PC-3 (cell line): ENCODE measurements at regions not wholly inside any gene's neighbourhood (a gene's known extent, or its start where the extent isn't known, plus 50 kb on each side); places are given as distances from the start of the nearest gene placed in this dataset.

Experiments
- ATAC-seq: fragments of 200-7000 bp; cut with Tn5 transposase; 2 replicates; pipeline ENCODE4 v1.9.1; 2020; ENCODE audit warnings: mild to moderate bottlenecking, moderate library complexity
- BruUV-seq: library from RNA; stranded (reverse); fragments of 400-500 nt; replicated peaks from 2 replicates; lab custom pipeline; 2021; lab: Mats Ljungman, UMichigan
- CTCF ChIA-PET: fragments of 300-600 bp; sonication (Branson Sonifier 250); formaldehyde crosslinking; loops from one replicate; lab custom pipeline; 2022; ENCODE audit warnings: antibody characterized with exemption; lab: Charles Lee
- POLR2A ChIA-PET: fragments of 300-600 bp; sonication (Branson Sonifier 250); formaldehyde crosslinking; loops from one replicate; lab custom pipeline; 2022; ENCODE audit warnings: antibody characterized with exemption; ENCODE audit not compliant: unreplicated experiment; lab: Charles Lee
- DNase-seq: peaks from one replicate; pipeline ENCODE4 v3.0.0-alpha.2; 2015
- H2AFZ ChIP-seq: fragments of 300-600 bp; sonication (generic); 2 replicates; pipeline ENCODE4 v1.6.0; 2016; ENCODE audit warnings: antibody characterized with exemption, low read length
- H3F3A ChIP-seq: fragments of 300-600 bp; sonication (generic); one replicate; pipeline ENCODE4 v1.6.0; 2017; ENCODE audit warnings: antibody characterized with exemption, low read length, control low read depth, mild to moderate bottlenecking; ENCODE audit not compliant: unreplicated experiment
- H3K27ac ChIP-seq: fragments of 300-600 bp; sonication (generic); 2 replicates; pipeline ENCODE4 v1.5.1; 2016; ENCODE audit warnings: mild to moderate bottlenecking, low read length
- H3K27me3 ChIP-seq: fragments of 300-600 bp; sonication (generic); 2 replicates; pipeline ENCODE4 v1.6.1; 2016; ENCODE audit warnings: low read length, mixed read lengths
- H3K36me3 ChIP-seq: fragments of 300-600 bp; sonication (generic); 2 replicates; pipeline ENCODE4 v1.6.1; 2016; ENCODE audit warnings: low read depth, mixed run types, low read length, mixed read lengths
- H3K4me1 ChIP-seq: fragments of 300-600 bp; sonication (generic); 2 replicates; pipeline ENCODE4 v1.5.1; 2016; ENCODE audit warnings: low read length; ENCODE audit not compliant: insufficient read depth
- H3K4me2 ChIP-seq: fragments of 300-600 bp; sonication (generic); 2 replicates; pipeline ENCODE4 v1.6.0; 2016; ENCODE audit warnings: low read length
- H3K4me3 ChIP-seq: fragments of 300-600 bp; sonication (generic); 2 replicates; pipeline ENCODE4 v1.5.1; 2016; ENCODE audit warnings: mild to moderate bottlenecking, low read length, mixed read lengths
- H3K79me2 ChIP-seq: fragments of 300-600 bp; sonication (generic); 2 replicates; pipeline ENCODE4 v1.6.1; 2017; ENCODE audit warnings: low read length, mixed read lengths
- H3K9ac ChIP-seq: fragments of 300-600 bp; sonication (generic); 2 replicates; pipeline ENCODE4 v1.6.0; 2016; ENCODE audit warnings: mild to moderate bottlenecking, low read length
- H3K9me2 ChIP-seq: fragments of 300-600 bp; sonication (generic); replicated peaks from 2 replicates; pipeline ENCODE4 v1.6.1; 2016; ENCODE audit warnings: mixed run types, low read length, mixed read lengths
- H3K9me3 ChIP-seq: fragments of 300-600 bp; sonication (generic); 2 replicates; pipeline ENCODE4 v1.6.1; 2016; ENCODE audit warnings: low read length, mixed read lengths
- H4K20me1 ChIP-seq: fragments of 300-600 bp; sonication (generic); 2 replicates; pipeline ENCODE4 v1.6.1; 2016; ENCODE audit warnings: low read length, mixed read lengths
- EZH2 ChIP-seq: fragments of 300-600 bp; sonication (generic); IDR thresholded peaks from one replicate; pipeline ENCODE4 v1.6.1; 2017; ENCODE audit warnings: antibody characterized with exemption, mild to moderate bottlenecking, low read length; ENCODE audit not compliant: unreplicated experiment
- EZH2phosphoT487 ChIP-seq: fragments of 300-600 bp; sonication (generic); IDR thresholded peaks from 2 replicates; pipeline ENCODE4 v1.6.1; 2018; ENCODE audit warnings: mild to moderate bottlenecking, antibody characterized with exemption, low read length, borderline replicate concordance
- intact Hi-C: fragments of 100-400 bp; cut with micrococcal nuclease; formaldehyde crosslinking; loops from 2 replicates; pipeline ENCODE4 v1.9.0; 2023
- TF ChIP-seq, protein P1 (sequence below): fragments of 300-600 bp; sonication (generic); conservative IDR thresholded peaks from 2 replicates; pipeline ENCODE4 v1.5.1; 2017; ENCODE audit warnings: antibody characterized with exemption, low read depth, mild to moderate bottlenecking, low read length

DNA sequence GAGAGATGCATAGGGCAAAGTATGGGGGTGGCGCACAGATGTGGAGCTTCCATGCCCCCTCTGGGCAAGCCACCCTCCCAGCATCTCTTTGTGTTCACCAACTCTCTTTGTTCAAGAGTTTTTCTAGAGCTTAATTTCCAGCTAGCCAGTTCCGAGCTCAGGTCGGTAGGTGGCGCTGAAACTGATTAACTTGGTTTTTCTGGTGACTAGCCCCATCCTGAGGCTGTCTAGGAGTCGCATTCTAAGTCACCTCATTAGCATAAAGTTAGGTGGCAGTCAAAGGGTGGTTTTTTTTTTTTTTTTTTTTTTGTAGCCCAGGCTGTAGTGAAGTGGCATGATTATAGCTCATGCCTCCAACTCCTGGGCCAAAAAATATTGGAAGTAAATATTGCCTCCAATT is 476.4 kb downstream of the KDM4C start:
- no peaks in the 10 kb centered on the region for H3K9me3 ChIP-seq
- peak; percentile 67 for DNase-seq
- no TSS peak for BruUV-seq
- ChIA-PET CTCF (interaction anchor here (0.6 to 1.4 kb wide), 6 partner anchors 148 to 943 kb away, joined by 3 to 16 read pairs (median 10); no protein-coding TSS in a partner anchor), POLR2A (no interaction called here)
- intact Hi-C loops: no loop called here
- no peak overlapping the region for H2AFZ ChIP-seq
- H3K79me2 ChIP-seq: no peaks in the 10 kb centered on the region
- TF ChIP-seq, protein P1, sequence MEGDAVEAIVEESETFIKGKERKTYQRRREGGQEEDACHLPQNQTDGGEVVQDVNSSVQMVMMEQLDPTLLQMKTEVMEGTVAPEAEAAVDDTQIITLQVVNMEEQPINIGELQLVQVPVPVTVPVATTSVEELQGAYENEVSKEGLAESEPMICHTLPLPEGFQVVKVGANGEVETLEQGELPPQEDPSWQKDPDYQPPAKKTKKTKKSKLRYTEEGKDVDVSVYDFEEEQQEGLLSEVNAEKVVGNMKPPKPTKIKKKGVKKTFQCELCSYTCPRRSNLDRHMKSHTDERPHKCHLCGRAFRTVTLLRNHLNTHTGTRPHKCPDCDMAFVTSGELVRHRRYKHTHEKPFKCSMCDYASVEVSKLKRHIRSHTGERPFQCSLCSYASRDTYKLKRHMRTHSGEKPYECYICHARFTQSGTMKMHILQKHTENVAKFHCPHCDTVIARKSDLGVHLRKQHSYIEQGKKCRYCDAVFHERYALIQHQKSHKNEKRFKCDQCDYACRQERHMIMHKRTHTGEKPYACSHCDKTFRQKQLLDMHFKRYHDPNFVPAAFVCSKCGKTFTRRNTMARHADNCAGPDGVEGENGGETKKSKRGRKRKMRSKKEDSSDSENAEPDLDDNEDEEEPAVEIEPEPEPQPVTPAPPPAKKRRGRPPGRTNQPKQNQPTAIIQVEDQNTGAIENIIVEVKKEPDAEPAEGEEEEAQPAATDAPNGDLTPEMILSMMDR: peak; percentile 69
- no peak for TF ChIP-seq EZH2
- no peak for TF ChIP-seq EZH2phosphoT487
- no peaks in the 10 kb centered on the region for H4K20me1 ChIP-seq
- no peak overlapping the region for H3K9ac ChIP-seq
- no peaks in the 10 kb centered on the region for H3K27me3 ChIP-seq
- H3K9me2 ChIP-seq: no peaks in the 10 kb centered on the region
- ATAC-seq: peak; percentile 33; the same call in 1 of the 2 replicates
- no peak overlapping the region for H3K4me2 ChIP-seq
- H3K36me3 ChIP-seq: no peaks in the 10 kb centered on the region
- no peak overlapping the region for H3K4me3 ChIP-seq
- H3F3A ChIP-seq: no peaks in the 10 kb centered on the region
- no peak overlapping the region for H3K27ac ChIP-seq
- no peaks in the 10 kb centered on the region for H3K4me1 ChIP-seq

DNA sequence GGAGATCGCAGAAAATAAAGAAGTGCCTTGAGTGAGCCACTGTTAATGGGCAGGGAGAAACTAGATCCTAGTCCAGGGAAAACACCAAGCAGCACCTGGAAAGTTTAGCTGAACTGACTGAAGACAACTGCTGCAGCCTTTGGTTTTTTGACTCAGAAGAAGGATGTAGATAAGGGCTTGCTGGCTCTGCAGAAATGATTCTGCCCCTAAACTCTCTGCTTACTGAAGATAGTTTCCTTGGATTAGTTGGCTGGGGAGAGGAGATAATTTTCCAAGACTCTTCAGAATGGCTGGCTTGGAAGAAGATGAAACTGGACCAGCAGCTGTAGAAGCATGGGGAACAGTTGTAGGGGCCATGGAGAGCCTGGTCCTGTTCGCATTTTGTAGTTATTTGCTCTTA is 471.8 kb downstream of the KDM4C start:
- no peak overlapping the region for H3K27ac ChIP-seq
- H3K79me2 ChIP-seq: no peaks in the 10 kb centered on the region
- no peak overlapping the region for H3K9ac ChIP-seq
- no peak overlapping the region for H3K4me2 ChIP-seq
- H3F3A ChIP-seq: no peaks in the 10 kb centered on the region
- CTCF ChIA-PET: no interaction called here
- POLR2A ChIA-PET: no interaction called here
- no peaks in the 10 kb centered on the region for H3K36me3 ChIP-seq
- no peaks in the 10 kb centered on the region for H4K20me1 ChIP-seq
- no peaks in the 10 kb centered on the region for H3K27me3 ChIP-seq
- no TSS peak for BruUV-seq
- no peaks in the 10 kb centered on the region for H3K9me3 ChIP-seq
- no peaks in the 10 kb centered on the region for H3K9me2 ChIP-seq
- DNase-seq (no peak), ATAC-seq (no peak)
- no peaks in the 10 kb centered on the region for H3K4me1 ChIP-seq
- no peak overlapping the region for H2AFZ ChIP-seq
- intact Hi-C loops: no loop called here
- TF ChIP-seq EZH2 (no peak), EZH2phosphoT487 (no peak)
- TF ChIP-seq, protein P1: no peak
- H3K4me3 ChIP-seq: no peak overlapping the region

DNA sequence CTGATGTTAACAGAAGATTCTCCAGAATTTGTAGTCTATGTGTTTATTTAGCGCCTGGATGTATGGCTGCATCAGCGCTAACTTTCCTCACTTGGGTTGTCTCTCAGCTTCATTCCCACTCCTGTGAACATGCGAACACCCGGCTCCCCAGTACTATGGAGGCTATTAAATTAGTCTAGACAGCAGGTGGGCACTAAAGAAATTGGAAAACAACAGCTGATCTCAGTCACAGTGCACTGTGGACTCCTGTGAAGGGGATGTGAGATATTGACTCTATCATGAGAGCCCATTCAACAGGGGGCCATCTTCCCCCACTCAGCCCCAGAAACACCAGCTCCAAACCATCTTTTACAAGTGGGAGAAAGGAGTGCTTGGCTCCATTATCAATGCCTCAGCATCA is 471.0 kb downstream of the KDM4C start:
- BruUV-seq: no TSS peak
- Histone ChIP-seq H3K27me3 (no peaks in the 10 kb centered on the region), H3K36me3 (no peaks in the 10 kb centered on the region), H3K4me2 (no peak overlapping the region), H3K4me3 (no peak overlapping the region), H2AFZ (no peak overlapping the region), H3K9ac (no peak overlapping the region), H3K27ac (no peak overlapping the region), H3K9me2 (no peaks in the 10 kb centered on the region), H3F3A (no peaks in the 10 kb centered on the region), H3K4me1 (no peaks in the 10 kb centered on the region), H4K20me1 (no peaks in the 10 kb centered on the region), H3K79me2 (no peaks in the 10 kb centered on the region), H3K9me3 (no peaks in the 10 kb centered on the region)
- CTCF ChIA-PET: no interaction called here
- intact Hi-C loops: no loop called here
- ATAC-seq (no peak), DNase-seq (no peak)
- TF ChIP-seq EZH2 (no peak), EZH2phosphoT487 (no peak)
- TF ChIP-seq, protein P1: no peak
- POLR2A ChIA-PET: no interaction called here
